ENCODE measurements at regions not wholly inside any gene's neighbourhood (a gene's known extent, or its start where the extent isn't known, plus 50 kb on each side); places are given as distances from the start of the nearest gene placed in this dataset.

- Mint-ChIP-seq H3K4me3 (ENCODE audit: unreplicated experiment) (no peak overlapping the region), H3K36me3 (ENCODE audit: low read depth, unreplicated experiment) (no peaks in the 10 kb centered on the region)
- TF ChIP-seq, protein P1, sequence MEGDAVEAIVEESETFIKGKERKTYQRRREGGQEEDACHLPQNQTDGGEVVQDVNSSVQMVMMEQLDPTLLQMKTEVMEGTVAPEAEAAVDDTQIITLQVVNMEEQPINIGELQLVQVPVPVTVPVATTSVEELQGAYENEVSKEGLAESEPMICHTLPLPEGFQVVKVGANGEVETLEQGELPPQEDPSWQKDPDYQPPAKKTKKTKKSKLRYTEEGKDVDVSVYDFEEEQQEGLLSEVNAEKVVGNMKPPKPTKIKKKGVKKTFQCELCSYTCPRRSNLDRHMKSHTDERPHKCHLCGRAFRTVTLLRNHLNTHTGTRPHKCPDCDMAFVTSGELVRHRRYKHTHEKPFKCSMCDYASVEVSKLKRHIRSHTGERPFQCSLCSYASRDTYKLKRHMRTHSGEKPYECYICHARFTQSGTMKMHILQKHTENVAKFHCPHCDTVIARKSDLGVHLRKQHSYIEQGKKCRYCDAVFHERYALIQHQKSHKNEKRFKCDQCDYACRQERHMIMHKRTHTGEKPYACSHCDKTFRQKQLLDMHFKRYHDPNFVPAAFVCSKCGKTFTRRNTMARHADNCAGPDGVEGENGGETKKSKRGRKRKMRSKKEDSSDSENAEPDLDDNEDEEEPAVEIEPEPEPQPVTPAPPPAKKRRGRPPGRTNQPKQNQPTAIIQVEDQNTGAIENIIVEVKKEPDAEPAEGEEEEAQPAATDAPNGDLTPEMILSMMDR (IDR thresholded peaks at IDR 0.05; ENCODE audit: unreplicated experiment): no peak
Observed at GRCh38 chrX:115494161-115494560, 66.8 kb upstream of the PLS3 start.

DNA sequence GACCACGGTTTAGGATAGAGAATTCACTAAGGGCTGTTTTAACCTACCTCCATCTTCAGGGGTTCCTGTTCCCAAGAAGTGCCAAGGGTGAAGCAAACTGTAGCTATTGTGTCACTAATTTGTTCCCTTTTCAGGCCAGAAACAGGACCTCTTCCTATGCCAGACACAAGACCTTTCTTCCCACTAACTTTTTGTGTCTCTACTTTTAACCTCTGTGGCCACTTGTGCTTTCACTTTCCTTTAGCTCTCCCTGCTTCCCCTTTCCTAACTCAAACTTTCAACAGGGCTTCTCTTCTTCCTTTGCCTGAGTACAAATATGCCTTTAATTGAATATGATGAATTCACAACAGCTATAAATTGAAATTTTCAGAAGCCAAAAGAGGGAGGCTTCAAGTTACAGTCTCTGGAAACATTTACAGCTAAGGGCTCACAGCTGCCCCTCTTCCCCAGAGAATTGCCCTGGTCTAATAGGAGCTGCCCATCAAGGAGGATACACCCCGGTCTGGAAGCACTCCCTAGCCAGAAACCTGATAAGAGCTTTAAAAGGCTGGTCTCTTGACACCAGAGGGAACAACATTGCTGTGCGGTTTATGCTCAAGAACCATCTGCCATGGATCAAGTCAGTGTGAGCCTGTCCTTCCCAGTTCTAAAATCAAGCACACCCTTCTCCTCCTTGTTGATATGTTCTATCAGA is 61.7 kb upstream of the PLS3 start:
- Mint-ChIP-seq H3K27ac (ENCODE audit: unreplicated experiment) (no peak overlapping the region), H3K9me3 (ENCODE audit: unreplicated experiment) (no peaks in the 10 kb centered on the region), H3K36me3 (ENCODE audit: low read depth, unreplicated experiment) (no peaks in the 10 kb centered on the region), H3K4me1 (ENCODE audit: unreplicated experiment) (no peaks in the 10 kb centered on the region), H3K4me3 (ENCODE audit: unreplicated experiment) (no peak overlapping the region), H3K27me3 (ENCODE audit: unreplicated experiment) (no peaks in the 10 kb centered on the region)
- TF ChIP-seq, protein P1 (IDR thresholded peaks at IDR 0.05; ENCODE audit: unreplicated experiment): no peak
- no peak for DNase-seq (ENCODE audit: low spot score)

More at GRCh38 chrX:115494161-115494560, 66.8 kb upstream of the PLS3 start:
- DNase-seq (ENCODE audit: low spot score): no peak
- no peak overlapping the region for H3K27ac Mint-ChIP-seq (ENCODE audit: unreplicated experiment)
- no peaks in the 10 kb centered on the region for H3K27me3 Mint-ChIP-seq (ENCODE audit: unreplicated experiment)
- H3K4me1 Mint-ChIP-seq (ENCODE audit: unreplicated experiment): no peaks in the 10 kb centered on the region
- H3K9me3 Mint-ChIP-seq (ENCODE audit: unreplicated experiment): no peaks in the 10 kb centered on the region

GRCh38 chrX:115503099-115503498 is 57.9 kb upstream of the PLS3 start:
- no peaks in the 10 kb centered on the region for H3K4me1 Mint-ChIP-seq (ENCODE audit: unreplicated experiment)
- no peak overlapping the region for H3K4me3 Mint-ChIP-seq (ENCODE audit: unreplicated experiment)
- H3K27ac Mint-ChIP-seq (ENCODE audit: unreplicated experiment): no peak overlapping the region
- H3K36me3 Mint-ChIP-seq (ENCODE audit: low read depth, unreplicated experiment): no peaks in the 10 kb centered on the region
- DNase-seq (ENCODE audit: low spot score): no peak
- TF ChIP-seq, protein P1 (IDR thresholded peaks at IDR 0.05; ENCODE audit: unreplicated experiment): no peak
- no peaks in the 10 kb centered on the region for H3K9me3 Mint-ChIP-seq (ENCODE audit: unreplicated experiment)
- no peaks in the 10 kb centered on the region for H3K27me3 Mint-ChIP-seq (ENCODE audit: unreplicated experiment)

- Mint-ChIP-seq H3K4me1 (ENCODE audit: unreplicated experiment) (no peaks in the 10 kb centered on the region), H3K4me3 (ENCODE audit: unreplicated experiment) (no peak overlapping the region), H3K27ac (ENCODE audit: unreplicated experiment) (no peak overlapping the region), H3K36me3 (ENCODE audit: low read depth, unreplicated experiment) (no peaks in the 10 kb centered on the region), H3K27me3 (ENCODE audit: unreplicated experiment) (no peaks in the 10 kb centered on the region), H3K9me3 (ENCODE audit: unreplicated experiment) (no peaks in the 10 kb centered on the region)
- TF ChIP-seq, protein P1 (IDR thresholded peaks at IDR 0.05; ENCODE audit: unreplicated experiment): no peak
- no peak for DNase-seq (ENCODE audit: low spot score)
Observed at GRCh38 chrX:115504167-115504566, 56.8 kb upstream of the PLS3 start.

All from endothelial cell (in vitro differentiated cells).